Adrenal gland (tissue), 9 donors: ENCODE measurements at regions not wholly inside any gene's neighbourhood (a gene's known extent, or its start where the extent isn't known, plus 50 kb on each side); places are given as distances from the start of the nearest gene placed in this dataset.

Experiments
- DNase-seq, 7 donors: peaks; one replicate each; pipeline ENCODE4 v3.0.0-alpha.2; 2019 to 2020
- H3K27ac ChIP-seq, 5 donors: fragments of 200-600 bp; sonication (generic) in 4 of 5; 1 replicate in 3 of 5; 2 replicates in 2 of 5; pipeline versions ENCODE4 v1.5.1 to v1.8.0; 2016 to 2020; ENCODE audit warnings: mild to moderate bottlenecking in 1 of 5
- H3K27me3 ChIP-seq: fragments of 200-600 bp; 2 replicates; pipeline ENCODE4 v1.8.0; 2021
- H3K36me3 ChIP-seq, 2 donors: fragments of 200-600 bp; replicated peaks in 1 of 2; 1 replicate in 1 of 2; 2 replicates in 1 of 2; pipeline versions ENCODE4 v1.5.1 to v1.8.0; 2018 to 2022
- H3K4me1 ChIP-seq, 2 donors: fragments of 200-600 bp; replicated peaks in 1 of 2; 1 replicate in 1 of 2; 2 replicates in 1 of 2; pipeline versions ENCODE4 v1.5.1 to v1.8.0; 2018 to 2021
- H3K4me3 ChIP-seq, 4 donors: fragments of 200-600 bp; sonication (generic) in 3 of 4; one replicate each; pipeline ENCODE4 v1.5.1; 2016 to 2018
- H3K9me3 ChIP-seq, 3 donors: fragments of 200-600 bp; sonication (generic) in 1 of 3; replicated peaks in 1 of 3; 1 replicate in 2 of 3; 2 replicates in 1 of 3; pipeline versions ENCODE4 v1.5.1 to v1.8.0; 2016 to 2021
- CTCF ChIP-seq, 6 experiments: fragments of 450-650 bp in 4 of 6; fragments of 200-600 bp in 2 of 6; sonication (generic) in 1 of 6; IDR thresholded peaks; 1 replicate in 5 of 6; 2 replicates in 1 of 6; pipeline versions ENCODE4 v1.5.1 to v1.8.0; 2016 to 2021; ENCODE audit warnings: antibody characterized with exemption in 6 of 6, mild to moderate bottlenecking in 2 of 6, moderate library complexity in 1 of 6
- POLR2A ChIP-seq, 2 donors: fragments of 450-650 bp; IDR thresholded peaks; one replicate each; pipeline ENCODE4 v1.6.1; 2017; ENCODE audit warnings: antibody characterized with exemption in 2 of 2, mild to moderate bottlenecking in 2 of 2, moderate library complexity in 1 of 2
- WGBS, 4 donors: extraction: QIAGEN DNeasy Blood & Tissue Kit in 2 of 4; methylation state at CpG; one replicate each; pipeline versions ENCODE4 v1.1.5 to v1.1.7; 2013 to 2017; 5-methylcytosine and 5-hydroxymethylcytosine counted together
- intact Hi-C, 2 donors: fragments of 100-400 bp; cut with DNase I; formaldehyde crosslinking; loops; one replicate each; pipeline versions ENCODE4 v1.14.1 to v1.15.0; 2022 to 2023
- donor health status: healthy with polysubstance abuse.
- donor health status: Bipolar disorder and iron deficiency.
- donor health status: DM: yes; HTN: yes; CAD: no.
- donor health status: DM: no; HTN: no; CAD: no.
- donor health status: DM: no; HTN: no; CAD: no.

GRCh38 chr16:51544851-51545467 is 393.9 kb upstream of the SALL1 start:
- WGBS, 4 donors = 22 to 29% (median 27%) methylated on average over 13 of the region's 13 CpGs
- H3K9me3 ChIP-seq = no peaks in the 10 kb centered on the region
- no peaks in the 10 kb centered on the region for H3K4me1 ChIP-seq
- H3K4me3 ChIP-seq = no peak overlapping the region
- no peaks in the 10 kb centered on the region for H3K36me3 ChIP-seq
- no peak overlapping the region for H3K27ac ChIP-seq
- TF ChIP-seq CTCF (IDR thresholded peaks at IDR 0.05) = no peak
- no peak for TF ChIP-seq POLR2A (IDR thresholded peaks at IDR 0.05)
- no peak for DNase-seq
- intact Hi-C loops = no loop called here
- H3K27me3 ChIP-seq = no peaks in the 10 kb centered on the region

- no peak overlapping the region for H3K27ac ChIP-seq
- no peaks in the 10 kb centered on the region for H3K4me1 ChIP-seq
- no peaks in the 10 kb centered on the region for H3K27me3 ChIP-seq
- H3K4me3 ChIP-seq = no peak overlapping the region
- TF ChIP-seq POLR2A (IDR thresholded peaks at IDR 0.05) (no peak), CTCF (IDR thresholded peaks at IDR 0.05) (no peak)
- no peaks in the 10 kb centered on the region for H3K36me3 ChIP-seq
- intact Hi-C loops = no loop called here
- no peaks in the 10 kb centered on the region for H3K9me3 ChIP-seq
- DNase-seq = no peak
- 67 to 78% (median 68%) methylated on average over 9 of the region's 9 CpGs for WGBS, 4 donors
Observed at GRCh38 chr16:51543971-51544370, 392.9 kb upstream of the SALL1 start.

- H3K4me1 ChIP-seq = no peaks in the 10 kb centered on the region
- no peaks in the 10 kb centered on the region for H3K9me3 ChIP-seq
- DNase-seq = no peak
- H3K27ac ChIP-seq = no peak overlapping the region
- no peaks in the 10 kb centered on the region for H3K36me3 ChIP-seq
- TF ChIP-seq POLR2A (IDR thresholded peaks at IDR 0.05) = no peak
- no peak for TF ChIP-seq CTCF (IDR thresholded peaks at IDR 0.05)
- intact Hi-C loops = no loop called here
- WGBS, 4 donors = 51 to 57% (median 53%) methylated on average over 12 of the region's 12 CpGs
- H3K4me3 ChIP-seq = no peak overlapping the region
- H3K27me3 ChIP-seq = no peaks in the 10 kb centered on the region
Observed at GRCh38 chr16:51542981-51543815, 392.1 kb upstream of the SALL1 start.

- H3K36me3 ChIP-seq = no peaks in the 10 kb centered on the region
- WGBS, 4 donors = 51 to 64% (median 59%) methylated on average over 2 of the region's 2 CpGs
- H3K27ac ChIP-seq = no peak overlapping the region
- H3K27me3 ChIP-seq = no peaks in the 10 kb centered on the region
- TF ChIP-seq POLR2A (IDR thresholded peaks at IDR 0.05) = no peak
- no peak for TF ChIP-seq CTCF (IDR thresholded peaks at IDR 0.05)
- intact Hi-C loops = no loop called here
- H3K9me3 ChIP-seq = no peaks in the 10 kb centered on the region
- H3K4me1 ChIP-seq = no peaks in the 10 kb centered on the region
- no peak for DNase-seq
- no peak overlapping the region for H3K4me3 ChIP-seq
Observed at GRCh38 chr16:51540259-51540658, 389.2 kb upstream of the SALL1 start.
